Hepatocyte (in vitro differentiated cells): ENCODE measurements at regions not wholly inside any gene's neighbourhood (a gene's known extent, or its start where the extent isn't known, plus 50 kb on each side); places are given as distances from the start of the nearest gene placed in this dataset.

Experiments
- DNase-seq: peaks from one replicate; pipeline ENCODE4 v3.0.0-alpha.2; 2016; ENCODE audit warnings: low spot score
- H2AFZ ChIP-seq: fragments of 200-600 bp; sonication (generic); 2 replicates; pipeline ENCODE4 v1.6.0; 2016; ENCODE audit warnings: antibody characterized with exemption, mild to moderate bottlenecking
- H3K27ac ChIP-seq: fragments of 200-600 bp; sonication (generic); 2 replicates; pipeline ENCODE4 v1.5.1; 2016; ENCODE audit warnings: mild to moderate bottlenecking
- H3K27me3 ChIP-seq: fragments of 200-600 bp; sonication (generic); 2 replicates; pipeline ENCODE4 v1.6.1; 2016
- H3K36me3 ChIP-seq: fragments of 200-600 bp; sonication (generic); replicated peaks from 2 replicates; pipeline ENCODE4 v1.5.1; 2016; ENCODE audit warnings: low read depth; ENCODE audit not compliant: insufficient read depth
- H3K4me1 ChIP-seq: fragments of 200-600 bp; sonication (generic); 2 replicates; pipeline ENCODE4 v1.5.1; 2016; ENCODE audit warnings: mild to moderate bottlenecking, moderate library complexity; ENCODE audit not compliant: insufficient read depth
- H3K4me2 ChIP-seq: fragments of 200-600 bp; sonication (generic); 2 replicates; pipeline ENCODE4 v1.6.0; 2016
- H3K4me3 ChIP-seq: fragments of 200-600 bp; sonication (generic); 2 replicates; pipeline ENCODE4 v1.5.1; 2016; ENCODE audit warnings: mild to moderate bottlenecking
- H3K79me2 ChIP-seq: fragments of 200-600 bp; sonication (generic); 2 replicates; pipeline ENCODE4 v1.6.0; 2017; ENCODE audit warnings: mild to moderate bottlenecking
- H3K9me2 ChIP-seq: fragments of 200-600 bp; sonication (generic); replicated peaks from 2 replicates; pipeline ENCODE4 v1.6.0; 2017; ENCODE audit warnings: mild to moderate bottlenecking; ENCODE audit not compliant: insufficient read depth
- H3K9me3 ChIP-seq: fragments of 200-600 bp; sonication (generic); 2 replicates; pipeline ENCODE4 v1.5.1; 2016; ENCODE audit warnings: low read depth, mild to moderate bottlenecking
- H4K20me1 ChIP-seq: fragments of 200-600 bp; sonication (generic); 2 replicates; pipeline ENCODE4 v1.6.0; 2016; ENCODE audit warnings: mild to moderate bottlenecking; ENCODE audit not compliant: insufficient read depth, poor library complexity, severe bottlenecking
- EZH2 ChIP-seq: fragments of 200-600 bp; sonication (generic); IDR thresholded peaks from 2 replicates; pipeline ENCODE4 v1.6.1; 2016; ENCODE audit warnings: antibody characterized with exemption, mild to moderate bottlenecking, borderline replicate concordance
- EZH2phosphoT487 ChIP-seq: fragments of 200-600 bp; sonication (generic); IDR thresholded peaks from one replicate; pipeline ENCODE4 v1.6.1; 2018; ENCODE audit warnings: antibody characterized with exemption, mild to moderate bottlenecking, low read depth, moderate library complexity; ENCODE audit not compliant: unreplicated experiment, severe bottlenecking
- WGBS: methylation state at CpG from one replicate; pipeline ENCODE4 v1.1.6; 2016; ENCODE audit warnings: low lambda C conversion rate; ENCODE audit errors: missing lambda C conversion rate; 5-methylcytosine and 5-hydroxymethylcytosine counted together
- TF ChIP-seq, protein P1 (sequence below): fragments of 200-600 bp; sonication (generic); IDR thresholded peaks from 2 replicates; pipeline ENCODE4 v1.5.1; 2016; ENCODE audit warnings: antibody characterized with exemption, mild to moderate bottlenecking; ENCODE audit not compliant: poor library complexity

GRCh38 chr17:63162406-63163157 lies 196.5 kb downstream of the TANC2 start:
- Histone ChIP-seq H3K79me2 (peaks cover 5% of the 10 kb centered on the region), H3K9me3 (no peaks in the 10 kb centered on the region)

DNA sequence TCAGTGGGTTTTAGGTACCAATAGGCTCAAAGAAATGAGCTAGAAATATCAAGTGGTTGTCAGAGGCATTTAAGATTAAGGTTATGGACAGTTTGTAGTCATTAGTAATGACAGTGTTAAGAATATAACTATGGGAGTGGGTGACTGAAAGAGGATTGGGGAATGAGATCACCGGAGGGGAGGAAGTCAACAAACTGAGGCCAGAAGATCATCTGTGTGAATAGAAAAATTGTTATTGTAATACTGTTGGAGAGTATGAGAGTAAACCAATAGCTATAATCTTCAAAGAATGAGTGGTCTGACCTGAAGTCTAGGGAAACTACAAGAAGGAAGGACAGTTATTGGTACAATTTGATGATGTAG lies 197.1 kb downstream of the TANC2 start:
- no peak for TF ChIP-seq EZH2phosphoT487
- TF ChIP-seq EZH2 = no peak
- TF ChIP-seq, protein P1, sequence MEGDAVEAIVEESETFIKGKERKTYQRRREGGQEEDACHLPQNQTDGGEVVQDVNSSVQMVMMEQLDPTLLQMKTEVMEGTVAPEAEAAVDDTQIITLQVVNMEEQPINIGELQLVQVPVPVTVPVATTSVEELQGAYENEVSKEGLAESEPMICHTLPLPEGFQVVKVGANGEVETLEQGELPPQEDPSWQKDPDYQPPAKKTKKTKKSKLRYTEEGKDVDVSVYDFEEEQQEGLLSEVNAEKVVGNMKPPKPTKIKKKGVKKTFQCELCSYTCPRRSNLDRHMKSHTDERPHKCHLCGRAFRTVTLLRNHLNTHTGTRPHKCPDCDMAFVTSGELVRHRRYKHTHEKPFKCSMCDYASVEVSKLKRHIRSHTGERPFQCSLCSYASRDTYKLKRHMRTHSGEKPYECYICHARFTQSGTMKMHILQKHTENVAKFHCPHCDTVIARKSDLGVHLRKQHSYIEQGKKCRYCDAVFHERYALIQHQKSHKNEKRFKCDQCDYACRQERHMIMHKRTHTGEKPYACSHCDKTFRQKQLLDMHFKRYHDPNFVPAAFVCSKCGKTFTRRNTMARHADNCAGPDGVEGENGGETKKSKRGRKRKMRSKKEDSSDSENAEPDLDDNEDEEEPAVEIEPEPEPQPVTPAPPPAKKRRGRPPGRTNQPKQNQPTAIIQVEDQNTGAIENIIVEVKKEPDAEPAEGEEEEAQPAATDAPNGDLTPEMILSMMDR = no peak
- Histone ChIP-seq H2AFZ (no peak overlapping the region), H3K9me3 (no peaks in the 10 kb centered on the region), H3K79me2 (peaks cover 5% of the 10 kb centered on the region), H3K4me2 (no peak overlapping the region), H3K36me3 (no peaks in the 10 kb centered on the region), H3K4me1 (no peaks in the 10 kb centered on the region), H3K4me3 (no peak overlapping the region), H3K9me2 (no peaks in the 10 kb centered on the region), H4K20me1 (no peaks in the 10 kb centered on the region), H3K27me3 (no peaks in the 10 kb centered on the region), H3K27ac (no peak overlapping the region)
- DNase-seq = no peak
- WGBS = 100% methylated on average over 1 of the region's 1 CpG

More at GRCh38 chr17:63162406-63163157, 196.5 kb downstream of the TANC2 start:
- DNase-seq = no peak
- Histone ChIP-seq H3K4me3 (no peak overlapping the region), H3K9me2 (no peaks in the 10 kb centered on the region), H3K4me1 (no peaks in the 10 kb centered on the region), H3K27ac (no peak overlapping the region), H4K20me1 (no peaks in the 10 kb centered on the region), H3K36me3 (no peaks in the 10 kb centered on the region), H3K4me2 (no peak overlapping the region), H2AFZ (no peak overlapping the region), H3K27me3 (no peaks in the 10 kb centered on the region)
- 78% methylated on average over 5 of the region's 5 CpGs for WGBS
- TF ChIP-seq EZH2 (no peak), EZH2phosphoT487 (no peak)
- TF ChIP-seq, protein P1 = no peak

DNA sequence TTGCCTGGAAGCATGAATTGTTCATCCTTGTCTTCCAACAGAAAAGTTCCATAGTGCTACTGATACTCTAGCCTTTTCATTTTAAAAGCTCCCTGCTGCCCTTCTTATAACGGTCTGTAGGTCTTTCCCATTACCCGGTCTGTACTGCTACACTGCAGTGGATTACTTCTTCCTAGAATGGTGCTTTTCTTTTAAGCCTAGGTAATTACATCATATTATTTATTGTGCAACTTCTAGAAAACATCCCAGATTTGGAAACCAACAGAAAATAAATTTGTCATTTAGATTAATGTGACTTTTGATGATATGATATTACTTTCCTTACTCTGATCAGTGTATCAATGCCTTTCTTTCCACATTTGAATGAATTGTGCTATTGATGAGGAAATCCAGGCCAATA lies 199.4 kb downstream of the TANC2 start:
- H3K4me3 ChIP-seq = no peak overlapping the region
- H3K4me2 ChIP-seq = no peak overlapping the region
- H4K20me1 ChIP-seq = no peaks in the 10 kb centered on the region
- no peaks in the 10 kb centered on the region for H3K27me3 ChIP-seq
- TF ChIP-seq EZH2 = no peak
- TF ChIP-seq, protein P1 = no peak
- TF ChIP-seq EZH2phosphoT487 = no peak
- no peaks in the 10 kb centered on the region for H3K4me1 ChIP-seq
- WGBS = 66% methylated on average over 2 of the region's 2 CpGs
- no peak for DNase-seq
- H3K9me3 ChIP-seq = no peaks in the 10 kb centered on the region
- H2AFZ ChIP-seq = no peak overlapping the region
- H3K9me2 ChIP-seq = no peaks in the 10 kb centered on the region
- H3K36me3 ChIP-seq = no peaks in the 10 kb centered on the region
- peaks cover 5% of the 10 kb centered on the region for H3K79me2 ChIP-seq
- no peak overlapping the region for H3K27ac ChIP-seq
